Peyer's patch (tissue), 4 donors: ENCODE measurements at regions not wholly inside any gene's neighbourhood (a gene's known extent, or its start where the extent isn't known, plus 50 kb on each side); places are given as distances from the start of the nearest gene placed in this dataset.

Source experiments
- DNase-seq, 3 donors: peaks; one replicate each; pipeline ENCODE4 v3.0.0-alpha.2; 2017 to 2019
- H3K27ac ChIP-seq, 4 donors: fragments of 200-600 bp; sonication (generic); one replicate each; pipeline ENCODE4 v1.5.1; 2016 to 2019
- H3K27me3 ChIP-seq, 2 donors: fragments of 200-600 bp; sonication (generic); one replicate each; pipeline ENCODE4 v1.5.1; 2019
- H3K36me3 ChIP-seq, 3 donors: fragments of 200-600 bp; sonication (generic); one replicate each; pipeline ENCODE4 v1.5.1; 2016 to 2019
- H3K4me1 ChIP-seq, 4 donors: fragments of 200-600 bp; sonication (generic); one replicate each; pipeline ENCODE4 v1.5.1; 2016 to 2019
- H3K4me3 ChIP-seq, 4 donors: fragments of 200-600 bp; sonication (generic); 1 replicate in 3 of 4; 2 replicates in 1 of 4; pipeline ENCODE4 v1.5.1; 2016 to 2019; ENCODE audit warnings: mild to moderate bottlenecking in 1 of 4
- H3K9me3 ChIP-seq, 4 donors: fragments of 200-600 bp; sonication (generic); one replicate each; pipeline ENCODE4 v1.5.1; 2016 to 2019; ENCODE audit warnings: mild to moderate bottlenecking in 1 of 4
- POLR2A ChIP-seq, 2 donors: fragments of 450-650 bp; IDR thresholded peaks; one replicate each; pipeline ENCODE4 v1.5.1; 2017; ENCODE audit warnings: antibody characterized with exemption in 2 of 2, mild to moderate bottlenecking in 2 of 2, moderate library complexity in 2 of 2
- TF ChIP-seq, protein P1 (sequence below), 6 experiments: fragments of 450-650 bp in 4 of 6; fragments of 200-600 bp in 2 of 6; sonication (generic) in 1 of 6; IDR thresholded peaks; one replicate each; pipeline ENCODE4 v1.5.1; 2017 to 2019; ENCODE audit warnings: antibody characterized with exemption in 6 of 6, mild to moderate bottlenecking in 3 of 6, moderate library complexity in 1 of 6

DNA sequence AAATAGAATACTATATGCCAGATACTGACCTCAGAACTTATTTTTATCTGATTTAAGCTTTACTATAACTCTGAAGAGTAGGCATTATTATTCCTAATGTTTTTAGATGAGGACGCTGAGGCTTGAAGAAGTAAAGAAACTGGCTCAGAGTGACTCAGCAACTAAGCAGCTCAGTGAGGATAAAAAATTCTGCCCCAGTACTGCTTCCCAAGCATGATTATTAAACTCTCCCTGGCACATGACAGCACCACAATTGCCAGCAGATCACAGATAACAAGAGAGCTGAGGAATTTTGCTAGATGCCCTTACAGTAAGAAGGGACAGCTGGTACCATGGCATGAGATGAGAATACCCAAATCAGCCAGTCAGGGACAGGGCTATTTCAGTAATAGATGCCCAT lies 219.4 kb downstream of the NKX6-1 start:
- no peak for TF ChIP-seq POLR2A (IDR thresholded peaks at IDR 0.05)
- TF ChIP-seq, protein P1, sequence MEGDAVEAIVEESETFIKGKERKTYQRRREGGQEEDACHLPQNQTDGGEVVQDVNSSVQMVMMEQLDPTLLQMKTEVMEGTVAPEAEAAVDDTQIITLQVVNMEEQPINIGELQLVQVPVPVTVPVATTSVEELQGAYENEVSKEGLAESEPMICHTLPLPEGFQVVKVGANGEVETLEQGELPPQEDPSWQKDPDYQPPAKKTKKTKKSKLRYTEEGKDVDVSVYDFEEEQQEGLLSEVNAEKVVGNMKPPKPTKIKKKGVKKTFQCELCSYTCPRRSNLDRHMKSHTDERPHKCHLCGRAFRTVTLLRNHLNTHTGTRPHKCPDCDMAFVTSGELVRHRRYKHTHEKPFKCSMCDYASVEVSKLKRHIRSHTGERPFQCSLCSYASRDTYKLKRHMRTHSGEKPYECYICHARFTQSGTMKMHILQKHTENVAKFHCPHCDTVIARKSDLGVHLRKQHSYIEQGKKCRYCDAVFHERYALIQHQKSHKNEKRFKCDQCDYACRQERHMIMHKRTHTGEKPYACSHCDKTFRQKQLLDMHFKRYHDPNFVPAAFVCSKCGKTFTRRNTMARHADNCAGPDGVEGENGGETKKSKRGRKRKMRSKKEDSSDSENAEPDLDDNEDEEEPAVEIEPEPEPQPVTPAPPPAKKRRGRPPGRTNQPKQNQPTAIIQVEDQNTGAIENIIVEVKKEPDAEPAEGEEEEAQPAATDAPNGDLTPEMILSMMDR (IDR thresholded peaks at IDR 0.05): no peak
- no peaks in the 10 kb centered on the region for H3K27me3 ChIP-seq
- H3K4me3 ChIP-seq: no peak overlapping the region
- H3K4me1 ChIP-seq: no peaks in the 10 kb centered on the region
- H3K27ac ChIP-seq: no peak overlapping the region
- no peaks in the 10 kb centered on the region for H3K36me3 ChIP-seq
- no peak for DNase-seq
- H3K9me3 ChIP-seq: no peaks in the 10 kb centered on the region

DNA sequence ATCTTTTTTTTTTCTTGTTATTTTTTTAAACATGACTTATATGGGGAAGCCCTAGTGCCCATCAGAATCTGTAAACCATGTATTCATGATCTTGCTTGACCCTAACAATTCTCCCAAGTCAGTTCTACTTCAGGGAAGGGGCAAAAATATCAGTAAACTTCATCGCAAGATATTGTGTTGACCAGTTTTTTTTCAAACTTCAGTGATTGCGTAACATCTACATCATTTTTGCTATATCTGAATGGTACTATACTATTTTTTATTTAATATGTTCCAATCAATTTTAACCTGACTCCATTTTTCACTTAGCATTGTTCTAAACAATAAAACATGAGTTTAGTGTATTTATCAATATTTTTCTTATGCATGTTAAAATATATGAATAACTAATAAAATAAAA lies 221.2 kb downstream of the NKX6-1 start:
- no peak for DNase-seq
- H3K4me3 ChIP-seq: no peak overlapping the region
- no peak for TF ChIP-seq POLR2A (IDR thresholded peaks at IDR 0.05)
- TF ChIP-seq, protein P1 (IDR thresholded peaks at IDR 0.05): no peak
- H3K4me1 ChIP-seq: no peaks in the 10 kb centered on the region
- no peaks in the 10 kb centered on the region for H3K27me3 ChIP-seq
- H3K9me3 ChIP-seq: no peaks in the 10 kb centered on the region
- no peak overlapping the region for H3K27ac ChIP-seq
- no peaks in the 10 kb centered on the region for H3K36me3 ChIP-seq

DNA sequence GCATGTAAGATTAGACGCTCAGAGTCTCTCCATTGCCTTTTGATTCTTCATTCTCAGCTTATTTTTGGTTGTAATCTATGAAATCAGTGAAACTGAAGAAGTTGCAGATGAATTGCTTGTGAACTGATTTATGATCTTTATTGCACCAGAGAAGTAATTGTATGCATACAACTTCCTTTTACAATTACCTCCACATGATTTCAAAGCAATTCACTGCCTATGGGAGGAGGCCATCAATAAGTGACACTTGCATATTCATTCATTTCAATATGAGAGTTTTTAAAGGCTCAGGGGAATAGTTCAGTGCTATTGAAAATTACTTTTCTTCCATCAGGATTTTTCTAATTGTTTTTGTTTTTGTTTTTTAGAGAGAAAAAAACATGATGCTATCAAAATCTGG lies 222.3 kb downstream of the NKX6-1 start:
- Histone ChIP-seq H3K4me3 (no peak overlapping the region), H3K36me3 (no peaks in the 10 kb centered on the region), H3K27me3 (no peaks in the 10 kb centered on the region), H3K4me1 (no peaks in the 10 kb centered on the region), H3K27ac (no peak overlapping the region), H3K9me3 (no peaks in the 10 kb centered on the region)
- DNase-seq: no peak
- TF ChIP-seq, protein P1 (IDR thresholded peaks at IDR 0.05): no peak
- TF ChIP-seq POLR2A (IDR thresholded peaks at IDR 0.05): no peak

DNA sequence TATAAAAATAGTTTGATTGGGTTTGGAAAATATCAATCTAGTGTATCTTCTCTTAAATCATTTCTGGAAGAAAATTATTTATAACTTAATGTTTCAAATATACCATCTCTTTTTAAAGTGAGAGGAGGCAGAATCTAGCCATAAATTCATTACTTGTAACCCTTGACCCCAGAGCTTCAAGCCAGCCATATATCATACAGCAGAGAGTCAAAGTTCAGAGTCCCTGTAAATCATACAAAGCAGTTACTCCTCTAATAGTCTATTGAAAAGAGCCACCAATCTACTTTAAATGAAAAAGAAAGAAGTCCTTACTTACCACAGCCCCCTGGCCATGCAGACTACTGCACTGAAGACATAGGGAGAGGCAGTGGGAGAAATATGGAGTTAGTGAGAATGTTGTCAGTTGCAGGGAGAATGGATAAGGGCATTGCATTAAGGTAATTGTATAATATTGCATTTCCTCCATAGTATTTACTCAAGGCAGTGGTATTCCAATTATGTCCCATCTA lies 229.5 kb downstream of the NKX6-1 start:
- no peak overlapping the region for H3K27ac ChIP-seq
- no peaks in the 10 kb centered on the region for H3K27me3 ChIP-seq
- H3K4me3 ChIP-seq: no peak overlapping the region
- TF ChIP-seq, protein P1 (IDR thresholded peaks at IDR 0.05): no peak
- TF ChIP-seq POLR2A (IDR thresholded peaks at IDR 0.05): no peak
- H3K9me3 ChIP-seq: no peaks in the 10 kb centered on the region
- DNase-seq: peak in 1 of 3 donors; percentile 54
- H3K36me3 ChIP-seq: no peaks in the 10 kb centered on the region
- no peaks in the 10 kb centered on the region for H3K4me1 ChIP-seq

DNA sequence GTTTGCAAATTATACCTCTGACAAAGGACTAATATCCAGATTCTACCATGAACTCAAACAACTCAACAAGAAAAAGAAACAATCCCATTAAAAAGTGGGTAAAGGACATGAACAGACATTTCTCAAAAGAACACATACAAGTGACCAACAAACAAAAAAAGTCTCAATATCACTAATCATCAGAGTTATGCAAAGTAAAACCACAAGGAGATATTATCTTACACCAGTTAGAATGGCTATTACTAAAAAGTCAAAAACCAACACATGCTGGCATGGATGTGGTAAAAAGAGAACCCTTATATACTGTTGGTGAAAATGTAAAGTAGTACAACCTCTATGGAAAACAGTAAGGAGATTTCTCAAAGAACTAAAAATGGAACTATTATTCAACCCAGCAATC lies 234.4 kb downstream of the NKX6-1 start:
- H3K9me3 ChIP-seq: no peaks in the 10 kb centered on the region
- no peak overlapping the region for H3K4me3 ChIP-seq
- no peak overlapping the region for H3K27ac ChIP-seq
- no peaks in the 10 kb centered on the region for H3K36me3 ChIP-seq
- no peak for TF ChIP-seq POLR2A (IDR thresholded peaks at IDR 0.05)
- TF ChIP-seq, protein P1 (IDR thresholded peaks at IDR 0.05): no peak
- H3K4me1 ChIP-seq: no peaks in the 10 kb centered on the region
- H3K27me3 ChIP-seq: no peaks in the 10 kb centered on the region
- DNase-seq: no peak

DNA sequence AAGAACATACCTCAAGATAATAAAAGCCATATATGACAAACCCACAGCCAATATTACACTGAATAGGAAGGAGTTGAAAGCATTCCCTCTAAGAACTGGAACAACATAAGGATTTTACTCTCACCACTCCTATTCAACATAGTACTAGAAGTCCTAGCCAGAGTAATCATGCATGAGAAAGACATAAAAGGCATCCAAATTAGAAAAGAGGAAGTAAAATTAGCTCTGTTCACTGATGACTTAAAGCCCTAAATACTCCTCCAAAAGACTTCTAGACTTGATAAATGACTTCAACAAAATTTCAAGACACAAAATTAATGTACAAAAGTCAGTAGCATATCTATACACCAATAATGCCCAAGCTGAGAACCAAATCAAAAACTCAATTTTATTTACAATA lies 235.7 kb downstream of the NKX6-1 start:
- H3K36me3 ChIP-seq: no peaks in the 10 kb centered on the region
- TF ChIP-seq, protein P1 (IDR thresholded peaks at IDR 0.05): no peak
- TF ChIP-seq POLR2A (IDR thresholded peaks at IDR 0.05): no peak
- H3K27ac ChIP-seq: no peak overlapping the region
- H3K4me1 ChIP-seq: no peaks in the 10 kb centered on the region
- no peaks in the 10 kb centered on the region for H3K9me3 ChIP-seq
- H3K27me3 ChIP-seq: no peaks in the 10 kb centered on the region
- DNase-seq: no peak
- no peak overlapping the region for H3K4me3 ChIP-seq
